HEK293 (cell line): ENCODE measurements at regions not wholly inside any gene's neighbourhood (a gene's known extent, or its start where the extent isn't known, plus 50 kb on each side); places are given as distances from the start of the nearest gene placed in this dataset.
A peak's percentile ranks its signal among the peaks of the same experiment; 100 is the strongest.

Source experiments
- CTCF ChIA-PET: fragments of 350-600 bp; formaldehyde crosslinking; extraction: SDS; loops from one replicate; lab custom pipeline; 2021; ENCODE audit warnings: antibody characterized with exemption; lab: Yijun Ruan, JAX
- POLR2A ChIA-PET: fragments of 300-600 bp; formaldehyde crosslinking; extraction: SDS; loops from one replicate; lab custom pipeline; 2020; ENCODE audit warnings: antibody characterized with exemption, inconsistent platforms; lab: Yijun Ruan, JAX
- H3K27ac ChIP-seq: fragments of 200-500 bp; sonication (Bioruptor generic); 2 replicates; pipeline ENCODE4 v1.5.1; 2014; ENCODE audit warnings: low read depth, low read length, control low read depth, inconsistent platforms; ENCODE audit errors: extremely low read depth
- H3K36me3 ChIP-seq, 2 experiments: fragments of 200-500 bp in 1 of 2; sonication (Bioruptor generic) in 1 of 2; 1 replicate in 1 of 2; 2 replicates in 1 of 2; pipeline ENCODE4 v1.5.1; 2014 to 2017; ENCODE audit warnings: inconsistent platforms in 2 of 2, low read length in 2 of 2; ENCODE audit not compliant: control insufficient read depth in 2 of 2, insufficient read depth in 1 of 2
- H3K4me1 ChIP-seq: fragments of 200-500 bp; sonication (Bioruptor generic); 2 replicates; pipeline ENCODE4 v1.5.1; 2014; ENCODE audit warnings: mild to moderate bottlenecking, low read length, inconsistent platforms; ENCODE audit not compliant: control insufficient read depth, insufficient read depth
- H3K4me3 ChIP-seq: 2 replicates; pipeline ENCODE4 v1.5.1; 2011; ENCODE audit warnings: low read depth, mild to moderate bottlenecking, control low read depth, low read length, moderate library complexity
- H3K9me3 ChIP-seq: fragments of 200-500 bp; sonication (Bioruptor generic); 2 replicates; pipeline ENCODE4 v1.5.1; 2014; ENCODE audit warnings: low read depth, low read length, inconsistent platforms; ENCODE audit not compliant: control insufficient read depth, insufficient read depth
- CTCF ChIP-seq: fragments of 450-650 bp; formaldehyde crosslinking; IDR thresholded peaks from 2 replicates; pipeline ENCODE4 v1.5.1; 2016; ENCODE audit warnings: missing biosample characterization, missing genetic modification characterization
- EGR2 ChIP-seq: fragments of 450-650 bp; formaldehyde crosslinking; IDR thresholded peaks from 2 replicates; pipeline ENCODE4 v1.5.1; 2016; ENCODE audit warnings: low read depth, missing biosample characterization, missing genetic modification characterization
- KLF10 ChIP-seq: fragments of 450-650 bp; IDR thresholded peaks from 2 replicates; pipeline ENCODE4 v1.5.1; 2018; ENCODE audit warnings: missing biosample characterization, mild to moderate bottlenecking, missing genetic modification characterization
- PRDM1 ChIP-seq: fragments of 450-650 bp; formaldehyde crosslinking; IDR thresholded peaks from 2 replicates; pipeline ENCODE4; 2016; ENCODE audit warnings: missing biosample characterization, missing genetic modification characterization
- RBAK ChIP-seq: fragments of 450-650 bp; formaldehyde crosslinking; IDR thresholded peaks from 2 replicates; pipeline ENCODE4 v1.5.1; 2016; ENCODE audit warnings: missing biosample characterization, missing genetic modification characterization
- SP7 ChIP-seq: fragments of 450-650 bp; formaldehyde crosslinking; IDR thresholded peaks from 2 replicates; pipeline ENCODE4 v1.5.1; 2016; ENCODE audit warnings: missing biosample characterization, missing genetic modification characterization
- ZBTB20 ChIP-seq: fragments of 450-650 bp; formaldehyde crosslinking; IDR thresholded peaks from 2 replicates; pipeline ENCODE4 v1.5.1; 2016; ENCODE audit warnings: missing biosample characterization, missing genetic modification characterization
- ZFHX2 ChIP-seq: fragments of 450-650 bp; formaldehyde crosslinking; conservative IDR thresholded peaks from 2 replicates; pipeline ENCODE4 v1.5.1; 2016; ENCODE audit warnings: missing biosample characterization, missing genetic modification characterization
- ZNF169 ChIP-seq: fragments of 450-650 bp; formaldehyde crosslinking; IDR thresholded peaks from 2 replicates; pipeline ENCODE4 v1.5.1; 2016; ENCODE audit warnings: missing biosample characterization, missing genetic modification characterization
- ZNF175 ChIP-seq: fragments of 450-650 bp; formaldehyde crosslinking; IDR thresholded peaks from 2 replicates; pipeline ENCODE4 v1.5.1; 2016; ENCODE audit warnings: missing biosample characterization, missing genetic modification characterization
- ZNF18 ChIP-seq: fragments of 450-650 bp; formaldehyde crosslinking; IDR thresholded peaks from 2 replicates; pipeline ENCODE4 v1.5.1; 2016; ENCODE audit warnings: missing biosample characterization, missing genetic modification characterization
- ZNF184 ChIP-seq: fragments of 450-650 bp; IDR thresholded peaks from 2 replicates; pipeline ENCODE4 v1.5.1; 2018; ENCODE audit warnings: missing biosample characterization, mild to moderate bottlenecking, missing genetic modification characterization
- ZNF302 ChIP-seq: fragments of 450-650 bp; formaldehyde crosslinking; IDR thresholded peaks from 2 replicates; pipeline ENCODE4 v1.5.1; 2016; ENCODE audit warnings: missing biosample characterization, missing genetic modification characterization, low read depth
- ZNF311 ChIP-seq: fragments of 450-650 bp; formaldehyde crosslinking; IDR thresholded peaks from 2 replicates; pipeline ENCODE4 v1.5.1; 2017; ENCODE audit warnings: missing biosample characterization, missing genetic modification characterization, borderline replicate concordance
- ZNF423 ChIP-seq: fragments of 450-650 bp; formaldehyde crosslinking; IDR thresholded peaks from 2 replicates; pipeline ENCODE4 v1.5.1; 2016; ENCODE audit warnings: missing biosample characterization, missing genetic modification characterization
- ZNF529 ChIP-seq: fragments of 450-650 bp; formaldehyde crosslinking; IDR thresholded peaks from 2 replicates; pipeline ENCODE4 v1.5.1; 2017; ENCODE audit warnings: missing genetic modification characterization, missing biosample characterization; ENCODE audit not compliant: insufficient replicate concordance
- ZNF610 ChIP-seq: fragments of 450-650 bp; formaldehyde crosslinking; IDR thresholded peaks from 2 replicates; pipeline ENCODE4 v1.5.1; 2016; ENCODE audit warnings: missing biosample characterization, missing genetic modification characterization, borderline replicate concordance
- ZNF664 ChIP-seq: fragments of 450-650 bp; formaldehyde crosslinking; IDR thresholded peaks from 2 replicates; pipeline ENCODE4 v1.5.1; 2016; ENCODE audit warnings: missing biosample characterization, missing genetic modification characterization
- ZNF76 ChIP-seq: fragments of 450-650 bp; formaldehyde crosslinking; IDR thresholded peaks from 2 replicates; pipeline ENCODE4; 2016; ENCODE audit warnings: low read depth, missing biosample characterization, missing genetic modification characterization, borderline replicate concordance
- ZSCAN5A ChIP-seq: fragments of 450-650 bp; formaldehyde crosslinking; IDR thresholded peaks from 2 replicates; pipeline ENCODE4 v1.5.1; 2016; ENCODE audit warnings: missing biosample characterization, missing genetic modification characterization

GRCh38 chr6:47420394-47421371 is 56.9 kb upstream of the CD2AP start:
- TF ChIP-seq KLF10 (tag by site-specific recombination), result 0 out of 2 replicates have a peak, but pooled peaks have one; percentile 35
- peak; percentile 69 for TF ChIP-seq ZFHX2 (tag by site-specific recombination)
- TF ChIP-seq ZNF18, result no peak
- peak; percentile 48; the same call in 1 of the 2 replicates for TF ChIP-seq EGR2 (tag by site-specific recombination)
- TF ChIP-seq ZNF664 (tag by site-specific recombination), result peak; percentile 43; the same call in 1 of the 2 replicates
- TF ChIP-seq SP7 (tag by site-specific recombination), result no peak
- CTCF ChIA-PET, result interaction anchor here (0.7 to 1.2 kb wide), 3 partner anchors 13 to 327 kb away, joined by 3 to 5 read pairs (median 4); no protein-coding TSS in a partner anchor
- POLR2A ChIA-PET, result interaction anchor here (2.1 kb wide), 1 partner anchor 57 kb away, joined by 13 read pairs; the partner anchor contains the start of gene CD2AP
- no peaks in the 10 kb centered on the region for H3K4me1 ChIP-seq
- H3K27ac ChIP-seq, result no peak overlapping the region
- no peaks in the 10 kb centered on the region for H3K9me3 ChIP-seq
- no peaks in the 10 kb centered on the region for H3K36me3 ChIP-seq
- no peak overlapping the region for H3K4me3 ChIP-seq

- no peaks in the 10 kb centered on the region for H3K36me3 ChIP-seq
- ChIA-PET POLR2A (no interaction called here), CTCF (interaction anchor here (0.7 to 1.4 kb wide), 3 partner anchors 9 to 358 kb away, joined by 3 to 7 read pairs (median 3); no protein-coding TSS in a partner anchor)
- no peaks in the 10 kb centered on the region for H3K9me3 ChIP-seq
- H3K4me3 ChIP-seq, result no peak overlapping the region
- H3K27ac ChIP-seq, result no peak overlapping the region
- TF ChIP-seq ZNF76 (tag by site-specific recombination), result no peak
- no peak for TF ChIP-seq ZNF610 (tag by site-specific recombination)
- no peak for TF ChIP-seq ZNF169 (tag by site-specific recombination)
- TF ChIP-seq CTCF, result no peak
- no peak for TF ChIP-seq ZNF184 (tag by site-specific recombination)
- TF ChIP-seq ZNF423 (tag by site-specific recombination), result no peak
- TF ChIP-seq PRDM1 (tag by site-specific recombination), result no peak
- TF ChIP-seq, all 188 proteins: peak for 0
- H3K4me1 ChIP-seq, result no peaks in the 10 kb centered on the region
Measured at GRCh38 chr6:47423079-47423478, 54.5 kb upstream of the CD2AP start.

GRCh38 chr6:47424436-47424836 is 53.2 kb upstream of the CD2AP start:
- CTCF ChIA-PET, result interaction anchor here (1.0 kb wide), 1 partner anchor 310 kb away, joined by 3 read pairs; no protein-coding TSS in a partner anchor
- H3K27ac ChIP-seq, result no peak overlapping the region
- H3K36me3 ChIP-seq, result no peaks in the 10 kb centered on the region
- H3K4me3 ChIP-seq, result no peak overlapping the region
- H3K4me1 ChIP-seq, result no peaks in the 10 kb centered on the region
- TF ChIP-seq ZNF302 (tag by site-specific recombination) (no peak), ZNF664 (tag by site-specific recombination) (no peak), ZBTB20 (no peak), ZNF311 (no peak), KLF10 (tag by site-specific recombination) (no peak), PRDM1 (tag by site-specific recombination) (no peak), ZNF175 (tag by site-specific recombination) (no peak), RBAK (no peak), ZNF18 (no peak), ZNF529 (tag by site-specific recombination) (no peak), ZSCAN5A (tag by site-specific recombination) (no peak)
- no peaks in the 10 kb centered on the region for H3K9me3 ChIP-seq
- POLR2A ChIA-PET, result interaction anchor here (1.4 kb wide), 1 partner anchor 53 kb away, joined by 3 read pairs; the partner anchor contains the start of gene CD2AP
